NOMO-1 (cell line): ENCODE measurements at regions not wholly inside any gene's neighbourhood (a gene's known extent, or its start where the extent isn't known, plus 50 kb on each side); places are given as distances from the start of the nearest gene placed in this dataset.

Experiments
- DNase-seq, 2 experiments: peaks; one replicate each; lab custom pipeline; 2025; ENCODE audit not compliant: unreplicated experiment in 2 of 2; lab: John Stamatoyannopoulos, UW

- no peak for DNase-seq
Measured at GRCh38 chr5:105581988-105582690, 2019.5 kb upstream of the NUDT12 start.

- DNase-seq: no peak
Measured at GRCh38 chr5:105573575-105573974, 2011.0 kb upstream of the NUDT12 start.

- DNase-seq: no peak
Measured at GRCh38 chr5:105565531-105565930, 2002.9 kb upstream of the NUDT12 start.

GRCh38 chr5:105563842-105564241 is 2001.3 kb upstream of the NUDT12 start:
- DNase-seq: no peak

GRCh38 chr5:105554568-105555169 is 1992.1 kb upstream of the NUDT12 start:
- DNase-seq: no peak

- DNase-seq: no peak
Measured at GRCh38 chr5:105544300-105544699, 1981.7 kb upstream of the NUDT12 start.

GRCh38 chr5:105536675-105537074 is 1974.1 kb upstream of the NUDT12 start:
- no peak for DNase-seq

GRCh38 chr5:105530716-105531261 is 1968.2 kb upstream of the NUDT12 start:
- DNase-seq: no peak

- no peak for DNase-seq
Measured at GRCh38 chr5:105529851-105530250, 1967.3 kb upstream of the NUDT12 start.

GRCh38 chr5:105508519-105508918 is 1945.9 kb upstream of the NUDT12 start:
- no peak for DNase-seq

GRCh38 chr5:105506692-105507277 is 1944.2 kb upstream of the NUDT12 start:
- DNase-seq: no peak

- DNase-seq: no peak
Measured at GRCh38 chr5:105503950-105504349, 1941.4 kb upstream of the NUDT12 start.

- no peak for DNase-seq
Measured at GRCh38 chr5:105501315-105501714, 1938.7 kb upstream of the NUDT12 start.

- no peak for DNase-seq
Measured at GRCh38 chr5:105475401-105475800, 1912.8 kb upstream of the NUDT12 start.

GRCh38 chr5:105462377-105462776 is 1899.8 kb upstream of the NUDT12 start:
- no peak for DNase-seq

- DNase-seq: no peak
Measured at GRCh38 chr5:105460721-105461120, 1898.1 kb upstream of the NUDT12 start.

GRCh38 chr5:105453216-105453807 is 1890.7 kb upstream of the NUDT12 start:
- no peak for DNase-seq

GRCh38 chr5:105448271-105448670 is 1885.7 kb upstream of the NUDT12 start:
- no peak for DNase-seq

- DNase-seq: no peak
Measured at GRCh38 chr5:105430516-105430915, 1867.9 kb upstream of the NUDT12 start.

GRCh38 chr5:105428451-105429380 is 1866.1 kb upstream of the NUDT12 start:
- no peak for DNase-seq
